ENCODE measurements at regions not wholly inside any gene's neighbourhood (a gene's known extent, or its start where the extent isn't known, plus 50 kb on each side); places are given as distances from the start of the nearest gene placed in this dataset.

DNA sequence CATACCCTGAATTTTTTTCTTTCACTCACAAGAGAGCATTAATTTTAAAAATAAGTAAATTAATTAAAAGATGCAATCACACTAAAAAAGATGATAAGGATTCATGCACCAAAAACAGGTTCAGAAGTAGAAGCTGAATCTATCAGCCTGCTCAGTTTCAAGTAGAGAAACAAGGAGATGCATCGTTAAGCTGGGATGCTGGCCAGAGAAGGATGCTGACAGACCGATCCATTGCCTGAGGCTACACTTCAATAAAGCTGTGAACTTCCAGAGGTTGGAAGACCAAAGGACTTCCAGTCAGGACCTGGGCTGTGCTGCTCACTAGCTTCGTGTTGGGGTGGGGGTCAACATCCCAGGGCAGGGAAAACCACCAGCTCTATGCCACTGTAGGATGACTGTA is 457.7 kb downstream of the EFNA5 start:
- no peak for TF ChIP-seq CTBP1 (IDR thresholded peaks at IDR 0.05; ENCODE audit: borderline replicate concordance)
- no peak for TF ChIP-seq SP1 (IDR thresholded peaks at IDR 0.05)
- no peak for TF ChIP-seq ZNF384 (IDR thresholded peaks at IDR 0.05)
- TF ChIP-seq SUZ12 (IDR thresholded peaks at IDR 0.05), result no peak
- TF ChIP-seq ARNT (IDR thresholded peaks at IDR 0.05), result no peak
- no peak for TF ChIP-seq TARDBP (IDR thresholded peaks at IDR 0.05)

Measured in HEK293T (cell line).